GM12874 (cell line): ENCODE measurements at regions not wholly inside any gene's neighbourhood (a gene's known extent, or its start where the extent isn't known, plus 50 kb on each side); places are given as distances from the start of the nearest gene placed in this dataset.

Experiments used
- CTCF ChIP-seq: IDR thresholded peaks from 2 replicates; pipeline ENCODE4 v1.5.1; 2011; ENCODE audit warnings: low read depth, mild to moderate bottlenecking, control low read depth, low read length, moderate library complexity; ENCODE audit not compliant: insufficient read depth

GRCh38 chr7:142616121-142616643 is 133.1 kb upstream of the PRSS1 start:
- no peak for TF ChIP-seq CTCF

- no peak for TF ChIP-seq CTCF
Measured at GRCh38 chr7:142615508-142615907, 133.8 kb upstream of the PRSS1 start.

GRCh38 chr7:142614116-142614515 is 135.2 kb upstream of the PRSS1 start:
- TF ChIP-seq CTCF, result no peak

DNA sequence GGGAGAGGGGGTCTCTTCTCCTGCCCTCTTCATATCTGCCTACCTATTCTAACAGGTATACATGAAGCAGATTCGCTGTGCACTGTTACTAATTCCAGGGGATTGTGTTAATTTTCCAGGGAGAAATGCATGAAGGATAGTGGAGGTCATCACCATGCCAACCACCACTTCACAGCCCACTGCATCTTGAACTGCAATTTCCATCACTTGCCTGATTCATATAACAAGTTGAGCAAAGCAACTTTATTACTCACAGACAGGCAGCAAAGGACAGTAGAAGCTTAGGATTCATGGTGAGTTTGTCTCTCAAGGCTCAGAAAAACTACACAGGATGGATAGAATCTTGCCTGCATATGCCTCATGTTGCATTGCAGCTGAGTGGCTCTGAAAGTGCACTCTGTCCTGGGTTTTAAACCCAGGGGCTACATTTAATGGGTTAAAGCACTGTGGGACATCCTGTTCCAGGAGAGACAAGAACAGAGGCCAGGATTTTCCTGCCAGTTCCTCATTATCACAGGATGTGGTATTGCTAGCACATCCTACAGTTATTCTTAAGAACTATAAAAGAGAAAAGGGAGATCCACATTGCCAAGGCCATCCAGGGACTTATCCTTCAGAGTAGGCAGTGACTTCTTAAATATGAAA is 136.9 kb upstream of the PRSS1 start:
- no peak for TF ChIP-seq CTCF

GRCh38 chr7:142611566-142612236 is 137.6 kb upstream of the PRSS1 start:
- no peak for TF ChIP-seq CTCF

DNA sequence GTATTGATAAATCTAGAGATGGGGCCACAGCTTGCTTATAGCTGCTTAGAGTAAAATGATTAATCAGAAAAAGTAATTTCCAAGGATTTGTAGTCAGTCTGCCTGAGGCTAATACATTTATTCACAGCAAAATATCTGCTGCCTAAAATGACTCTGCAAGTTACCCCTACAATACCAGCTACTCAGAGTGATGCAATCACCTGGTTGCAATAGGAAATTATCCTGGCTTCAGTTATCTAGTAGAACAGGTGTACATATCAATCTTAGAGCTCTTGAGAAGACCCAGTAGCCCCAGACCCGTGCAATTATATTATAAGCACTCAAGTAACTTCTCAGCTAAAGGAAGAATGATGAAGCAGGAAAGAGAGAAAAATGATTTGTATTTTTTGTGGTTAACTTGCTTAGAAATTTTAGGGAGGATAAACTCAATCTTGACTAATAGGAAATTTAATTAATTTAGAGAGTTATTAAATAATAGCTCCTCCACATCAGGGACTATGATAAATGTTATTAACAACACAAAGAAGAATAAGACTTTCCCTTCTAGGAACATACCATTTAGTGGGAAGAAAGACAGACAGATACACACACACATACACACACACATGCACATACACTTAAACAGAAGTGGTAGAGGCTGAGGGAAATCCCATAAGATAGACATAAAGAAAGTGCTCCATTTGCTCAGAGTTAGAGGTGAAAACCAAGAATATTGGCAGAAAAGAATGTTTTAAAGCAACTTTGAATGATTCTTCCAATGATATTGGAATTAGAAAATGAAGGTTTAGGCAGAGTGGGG is 140.4 kb upstream of the PRSS1 start:
- TF ChIP-seq CTCF, result no peak

- TF ChIP-seq CTCF, result no peak
Measured at GRCh38 chr7:142607351-142607750, 141.9 kb upstream of the PRSS1 start.
